Suprapubic skin (tissue), 4 donors: ENCODE measurements at regions not wholly inside any gene's neighbourhood (a gene's known extent, or its start where the extent isn't known, plus 50 kb on each side); places are given as distances from the start of the nearest gene placed in this dataset.

Experiments
- DNase-seq, 2 donors: peaks; one replicate each; pipeline ENCODE4 v3.0.0-alpha.2; 2019; ENCODE audit warnings: low spot score in 2 of 2
- H3K27ac ChIP-seq: fragments of 200-600 bp; sonication (generic); one replicate; pipeline ENCODE4 v1.5.1; 2019
- H3K27me3 ChIP-seq: fragments of 200-600 bp; sonication (generic); one replicate; pipeline ENCODE4 v1.5.1; 2019
- H3K36me3 ChIP-seq: fragments of 200-600 bp; sonication (generic); one replicate; pipeline ENCODE4 v1.5.1; 2019
- H3K4me1 ChIP-seq: fragments of 200-600 bp; sonication (generic); one replicate; pipeline ENCODE4 v1.5.1; 2019
- H3K4me3 ChIP-seq: fragments of 200-600 bp; sonication (generic); one replicate; pipeline ENCODE4 v1.5.1; 2019; ENCODE audit warnings: mild to moderate bottlenecking
- H3K9me3 ChIP-seq: fragments of 200-600 bp; sonication (generic); one replicate; pipeline ENCODE4 v1.5.1; 2019
- EP300 ChIP-seq: sonication (generic); formaldehyde crosslinking; IDR thresholded peaks from one replicate; pipeline ENCODE4 v1.6.1; 2017; ENCODE audit warnings: antibody characterized with exemption
- POLR2A ChIP-seq, 2 donors: fragments of 450-650 bp; IDR thresholded peaks; one replicate each; pipeline ENCODE4 v1.6.1; 2017; ENCODE audit warnings: antibody characterized with exemption in 2 of 2, mild to moderate bottlenecking in 2 of 2, moderate library complexity in 2 of 2
- POLR2AphosphoS5 ChIP-seq, 3 donors: sonication (generic); formaldehyde crosslinking; IDR thresholded peaks; one replicate each; pipeline ENCODE4 v1.6.1; 2017; ENCODE audit warnings: antibody characterized with exemption in 3 of 3
- WGBS: methylation state at CpG from one replicate; pipeline ENCODE4 v1.1.5; 2018; 5-methylcytosine and 5-hydroxymethylcytosine counted together
- TF ChIP-seq, protein P1 (sequence below), 2 donors: fragments of 200-600 bp in 1 of 2; fragments of 450-650 bp in 1 of 2; sonication (generic) in 1 of 2; IDR thresholded peaks; one replicate each; pipeline ENCODE4 v1.5.1; 2016 to 2019; ENCODE audit warnings: antibody characterized with exemption in 2 of 2, mild to moderate bottlenecking in 1 of 2, moderate library complexity in 1 of 2

DNA sequence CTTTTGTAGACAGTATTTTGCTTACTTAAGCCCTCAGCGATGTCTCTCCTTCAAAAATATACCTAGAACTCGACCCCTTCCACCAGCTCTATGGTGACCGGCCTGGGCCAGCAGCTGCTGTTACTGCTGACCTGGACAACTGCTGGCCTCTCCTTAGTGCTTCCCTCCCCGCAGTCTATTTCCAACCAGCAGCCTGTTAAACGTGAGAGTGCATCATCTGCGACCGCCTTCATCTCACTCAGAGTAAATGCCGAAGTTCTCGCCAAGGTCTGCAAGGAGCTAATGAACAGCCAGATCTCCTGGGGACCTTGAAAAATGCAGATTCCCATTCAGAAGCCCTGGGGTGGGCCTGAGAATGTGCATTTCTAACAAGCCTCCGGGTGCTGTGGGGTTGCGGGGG is 86.7 kb downstream of the RPLP1 start:
- Histone ChIP-seq H3K4me1 (no peaks in the 10 kb centered on the region), H3K4me3 (no peak overlapping the region), H3K9me3 (no peaks in the 10 kb centered on the region), H3K27me3 (no peaks in the 10 kb centered on the region), H3K36me3 (no peaks in the 10 kb centered on the region), H3K27ac (no peak overlapping the region)
- no peak for TF ChIP-seq POLR2AphosphoS5 (IDR thresholded peaks at IDR 0.05)
- TF ChIP-seq, protein P1, sequence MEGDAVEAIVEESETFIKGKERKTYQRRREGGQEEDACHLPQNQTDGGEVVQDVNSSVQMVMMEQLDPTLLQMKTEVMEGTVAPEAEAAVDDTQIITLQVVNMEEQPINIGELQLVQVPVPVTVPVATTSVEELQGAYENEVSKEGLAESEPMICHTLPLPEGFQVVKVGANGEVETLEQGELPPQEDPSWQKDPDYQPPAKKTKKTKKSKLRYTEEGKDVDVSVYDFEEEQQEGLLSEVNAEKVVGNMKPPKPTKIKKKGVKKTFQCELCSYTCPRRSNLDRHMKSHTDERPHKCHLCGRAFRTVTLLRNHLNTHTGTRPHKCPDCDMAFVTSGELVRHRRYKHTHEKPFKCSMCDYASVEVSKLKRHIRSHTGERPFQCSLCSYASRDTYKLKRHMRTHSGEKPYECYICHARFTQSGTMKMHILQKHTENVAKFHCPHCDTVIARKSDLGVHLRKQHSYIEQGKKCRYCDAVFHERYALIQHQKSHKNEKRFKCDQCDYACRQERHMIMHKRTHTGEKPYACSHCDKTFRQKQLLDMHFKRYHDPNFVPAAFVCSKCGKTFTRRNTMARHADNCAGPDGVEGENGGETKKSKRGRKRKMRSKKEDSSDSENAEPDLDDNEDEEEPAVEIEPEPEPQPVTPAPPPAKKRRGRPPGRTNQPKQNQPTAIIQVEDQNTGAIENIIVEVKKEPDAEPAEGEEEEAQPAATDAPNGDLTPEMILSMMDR (IDR thresholded peaks at IDR 0.05), result no peak
- TF ChIP-seq POLR2A (IDR thresholded peaks at IDR 0.05), result no peak
- TF ChIP-seq EP300, result no peak
- WGBS, result 91% methylated on average over 11 of the region's 11 CpGs
- DNase-seq, result no peak

DNA sequence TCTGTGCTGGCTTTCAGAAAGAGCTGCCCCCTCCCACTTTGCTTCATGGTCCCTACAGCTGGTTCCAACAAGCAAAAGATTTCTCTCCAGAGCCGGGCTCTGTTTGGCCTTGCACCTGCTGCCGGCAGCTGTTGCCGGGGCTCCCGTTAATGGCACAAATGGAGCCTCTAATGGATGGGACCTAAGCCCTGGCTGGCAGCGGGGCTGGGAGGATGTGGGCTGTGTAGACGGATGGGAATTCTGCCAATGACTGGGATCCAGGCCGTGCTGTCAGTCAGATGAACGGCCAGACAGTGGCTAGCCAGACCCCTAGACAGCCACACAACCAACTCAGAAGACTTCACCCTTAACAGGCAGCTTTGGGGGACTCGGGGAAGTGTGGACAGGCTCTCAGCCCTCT is 88.0 kb downstream of the RPLP1 start:
- 60% methylated on average over 2 of the region's 9 CpGs for WGBS
- DNase-seq, result no peak
- Histone ChIP-seq H3K36me3 (no peaks in the 10 kb centered on the region), H3K4me3 (no peak overlapping the region), H3K4me1 (no peaks in the 10 kb centered on the region), H3K27ac (no peak overlapping the region), H3K27me3 (no peaks in the 10 kb centered on the region), H3K9me3 (no peaks in the 10 kb centered on the region)
- no peak for TF ChIP-seq POLR2A (IDR thresholded peaks at IDR 0.05)
- no peak for TF ChIP-seq EP300
- TF ChIP-seq, protein P1 (IDR thresholded peaks at IDR 0.05), result no peak
- no peak for TF ChIP-seq POLR2AphosphoS5 (IDR thresholded peaks at IDR 0.05)

DNA sequence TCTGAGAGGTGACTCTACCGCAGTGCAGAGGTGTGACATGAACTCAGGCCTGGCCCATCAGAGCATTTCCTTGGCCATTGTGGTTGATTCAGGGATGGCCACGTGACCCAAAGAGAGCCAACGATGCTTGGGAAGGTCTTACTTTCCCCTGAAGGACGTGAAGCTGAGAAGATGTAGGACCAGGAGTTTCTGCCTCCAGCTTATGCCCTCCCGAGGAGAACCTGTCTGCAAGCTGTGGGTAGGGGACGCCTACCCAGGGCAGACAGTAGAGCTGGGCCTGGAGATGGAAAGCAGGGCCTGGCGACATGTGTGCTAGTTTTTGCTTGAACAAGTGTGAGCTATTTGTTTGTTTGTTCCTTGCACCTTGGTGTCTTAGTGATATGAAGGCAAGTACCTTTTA is 89.4 kb downstream of the RPLP1 start:
- Histone ChIP-seq H3K27ac (no peak overlapping the region), H3K36me3 (no peaks in the 10 kb centered on the region), H3K27me3 (no peaks in the 10 kb centered on the region), H3K4me3 (no peak overlapping the region), H3K9me3 (no peaks in the 10 kb centered on the region), H3K4me1 (no peaks in the 10 kb centered on the region)
- 100% methylated on average over 7 of the region's 7 CpGs for WGBS
- DNase-seq, result no peak
- TF ChIP-seq, protein P1 (IDR thresholded peaks at IDR 0.05), result no peak
- TF ChIP-seq EP300 (no peak), POLR2A (IDR thresholded peaks at IDR 0.05) (no peak), POLR2AphosphoS5 (IDR thresholded peaks at IDR 0.05) (no peak)

DNA sequence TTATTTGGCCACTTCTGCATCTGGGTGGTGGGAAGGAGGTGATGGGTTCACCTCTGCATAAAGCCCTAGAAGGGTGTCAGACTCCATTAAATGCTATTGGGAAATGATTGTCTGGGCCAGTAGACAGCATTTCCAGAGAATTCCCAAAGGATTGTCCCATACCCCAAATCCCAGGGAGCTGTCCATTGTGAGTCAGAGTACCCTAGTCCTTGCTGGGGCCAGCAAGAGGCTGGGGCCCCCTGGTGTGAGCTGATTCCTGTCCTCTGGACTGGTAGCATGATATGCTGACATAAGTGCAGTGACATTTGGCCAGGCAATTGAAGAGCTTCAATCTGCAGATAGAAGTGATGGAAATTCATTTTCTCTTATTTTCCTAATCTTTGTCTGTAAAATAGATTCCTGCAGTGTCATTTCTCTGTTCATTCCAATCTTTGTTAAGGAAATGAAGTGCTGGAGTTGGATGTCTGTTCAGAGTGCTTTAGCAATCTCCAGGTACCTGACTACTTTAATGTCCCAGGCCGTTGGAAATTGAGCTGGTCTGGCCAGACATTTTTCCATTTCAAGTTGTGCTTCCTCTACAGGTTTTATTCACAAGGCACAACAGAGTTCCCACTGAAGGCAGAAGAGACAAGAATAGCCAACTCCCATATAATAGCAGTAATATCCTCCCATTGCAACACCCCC is 91.2 kb downstream of the RPLP1 start:
- TF ChIP-seq, protein P1 (IDR thresholded peaks at IDR 0.05), result no peak
- TF ChIP-seq POLR2A (IDR thresholded peaks at IDR 0.05), result no peak
- no peak for TF ChIP-seq EP300
- TF ChIP-seq POLR2AphosphoS5 (IDR thresholded peaks at IDR 0.05), result no peak
- H3K27me3 ChIP-seq, result peaks cover 10% of the 10 kb centered on the region
- no peaks in the 10 kb centered on the region for H3K36me3 ChIP-seq
- no peak for DNase-seq
- H3K4me1 ChIP-seq, result no peaks in the 10 kb centered on the region
- 73% methylated on average over 1 of the region's 1 CpG for WGBS
- H3K9me3 ChIP-seq, result no peaks in the 10 kb centered on the region
- no peak overlapping the region for H3K27ac ChIP-seq
- no peak overlapping the region for H3K4me3 ChIP-seq

DNA sequence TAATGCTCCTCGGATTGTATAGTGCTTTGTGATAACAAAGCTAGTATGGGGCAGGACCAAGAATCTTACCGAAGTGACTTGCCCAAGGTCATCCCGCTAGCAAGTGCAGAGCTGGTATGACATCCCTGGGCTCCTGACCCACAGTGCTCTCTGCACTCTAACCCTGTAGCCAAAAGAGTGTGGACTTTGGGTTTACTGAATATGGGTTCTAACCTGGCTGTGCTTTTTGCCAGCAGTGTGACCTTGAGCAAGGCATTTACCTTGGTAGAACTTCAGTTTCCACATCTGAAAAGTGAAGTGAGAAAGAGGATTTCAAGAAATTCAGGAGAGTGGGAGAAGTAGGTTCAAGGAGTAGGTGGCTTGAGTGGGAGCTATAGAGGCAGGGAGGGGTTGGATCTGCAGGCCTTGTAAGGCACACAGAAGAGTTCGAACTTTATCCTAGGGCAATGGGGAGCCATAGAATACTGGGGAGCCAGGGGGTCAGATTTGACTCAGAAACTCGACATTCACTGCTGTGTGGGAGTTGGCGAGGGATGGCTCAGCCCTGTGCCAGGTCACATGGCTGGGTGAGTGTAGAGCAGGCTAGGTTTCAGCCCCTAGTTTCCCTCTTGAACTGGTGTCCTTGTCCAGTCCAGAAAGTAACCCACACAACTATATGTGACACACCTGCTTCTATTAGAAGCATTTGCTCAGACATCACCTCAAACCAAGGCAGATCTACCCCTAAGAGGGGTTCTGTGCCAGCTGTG is 91.9 kb downstream of the RPLP1 start:
- WGBS, result 86% methylated on average over 6 of the region's 6 CpGs
- H3K9me3 ChIP-seq, result no peaks in the 10 kb centered on the region
- no peak for DNase-seq
- H3K27me3 ChIP-seq, result peaks cover 15% of the 10 kb centered on the region
- no peak overlapping the region for H3K4me3 ChIP-seq
- H3K4me1 ChIP-seq, result no peaks in the 10 kb centered on the region
- no peak overlapping the region for H3K27ac ChIP-seq
- TF ChIP-seq, protein P1 (IDR thresholded peaks at IDR 0.05), result no peak
- TF ChIP-seq EP300 (no peak), POLR2A (IDR thresholded peaks at IDR 0.05) (no peak)
- no peaks in the 10 kb centered on the region for H3K36me3 ChIP-seq
